Stomach (tissue), 8 donors: ENCODE measurements at regions not wholly inside any gene's neighbourhood (a gene's known extent, or its start where the extent isn't known, plus 50 kb on each side); places are given as distances from the start of the nearest gene placed in this dataset.

Source experiments
- DNase-seq, 2 donors: peaks; one replicate each; pipeline versions ENCODE4 v3.0.0 to v3.0.0-alpha.2; 2013 to 2019
- H3K27ac ChIP-seq, 5 donors: fragments of 200-600 bp in 4 of 5; sonication (generic) in 4 of 5; one replicate each; pipeline ENCODE4 v1.5.1; 2013 to 2019; ENCODE audit warnings: mild to moderate bottlenecking in 1 of 5, moderate library complexity in 1 of 5
- H3K27me3 ChIP-seq, 3 donors: fragments of 200-600 bp; sonication (generic); one replicate each; pipeline ENCODE4 v1.5.1; 2017 to 2019; ENCODE audit warnings: mixed run types in 1 of 3
- H3K36me3 ChIP-seq, 4 donors: fragments of 200-600 bp; sonication (generic); 1 replicate in 3 of 4; 2 replicates in 1 of 4; pipeline ENCODE4 v1.5.1; 2016 to 2019
- H3K4me1 ChIP-seq, 4 donors: fragments of 200-600 bp; sonication (generic); one replicate each; pipeline ENCODE4 v1.5.1; 2016 to 2019
- H3K4me3 ChIP-seq, 4 donors: fragments of 200-600 bp; sonication (generic) in 3 of 4; one replicate each; pipeline ENCODE4 v1.5.1; 2016 to 2019; ENCODE audit warnings: mild to moderate bottlenecking in 1 of 4
- H3K9me3 ChIP-seq, 4 donors: fragments of 200-600 bp; sonication (generic); one replicate each; pipeline ENCODE4 v1.5.1; 2016 to 2019
- CTCF ChIP-seq, 7 experiments: fragments of 450-650 bp in 4 of 7; fragments of 200-600 bp in 3 of 7; sonication (generic) in 3 of 7; IDR thresholded peaks; one replicate each; pipeline ENCODE4 v1.5.1; 2016 to 2019; ENCODE audit warnings: antibody characterized with exemption in 7 of 7, control low read depth in 2 of 7, mild to moderate bottlenecking in 1 of 7
- EP300 ChIP-seq: sonication (generic); formaldehyde crosslinking; IDR thresholded peaks from one replicate; pipeline ENCODE4 v1.6.1; 2017; ENCODE audit warnings: antibody characterized with exemption
- POLR2A ChIP-seq, 4 donors: fragments of 450-650 bp; IDR thresholded peaks; one replicate each; pipeline ENCODE4 v1.6.1; 2016; ENCODE audit warnings: antibody characterized with exemption in 4 of 4, control low read depth in 2 of 4, mild to moderate bottlenecking in 1 of 4, moderate library complexity in 1 of 4
- POLR2AphosphoS5 ChIP-seq, 3 donors: sonication (generic); formaldehyde crosslinking; IDR thresholded peaks; one replicate each; pipeline ENCODE4 v1.6.1; 2016; ENCODE audit warnings: antibody characterized with exemption in 3 of 3
- WGBS, 5 donors: extraction: QIAGEN DNeasy Blood & Tissue Kit in 3 of 5; methylation state at CpG; one replicate each; pipeline versions ENCODE4 v1.1.5 to v1.1.7; 2013 to 2018; 5-methylcytosine and 5-hydroxymethylcytosine counted together
- intact Hi-C: fragments of 100-400 bp; cut with DNase I; formaldehyde crosslinking; loops from one replicate; pipeline ENCODE4 v1.15.1; 2023; ENCODE audit warnings: low total_unique reads
- donor health status: healthy with polysubstance abuse.
- donor health status: Bipolar disorder and iron deficiency.
- donor health status: healthy.

GRCh38 chr5:135237748-135238103 lies 161.3 kb downstream of the MACROH2A1 start:
- intact Hi-C loops, result no loop called here
- DNase-seq, result no peak
- WGBS, 5 donors, result 69 to 80% (median 75%) methylated on average over 9 of the region's 9 CpGs
- H3K4me3 ChIP-seq, result no peak overlapping the region
- TF ChIP-seq POLR2A (IDR thresholded peaks at IDR 0.05) (no peak), POLR2AphosphoS5 (IDR thresholded peaks at IDR 0.05) (no peak), CTCF (IDR thresholded peaks at IDR 0.05) (no peak), EP300 (no peak)
- no peaks in the 10 kb centered on the region for H3K27me3 ChIP-seq
- no peaks in the 10 kb centered on the region for H3K36me3 ChIP-seq
- peaks cover 21 to 91% (median 47%) of the 10 kb centered on the region in 4 donors for H3K4me1 ChIP-seq
- H3K27ac ChIP-seq, result peak overlapping the region in 3 of 5 donors; percentile 16 to 66 (median 57)
- no peaks in the 10 kb centered on the region for H3K9me3 ChIP-seq

DNA sequence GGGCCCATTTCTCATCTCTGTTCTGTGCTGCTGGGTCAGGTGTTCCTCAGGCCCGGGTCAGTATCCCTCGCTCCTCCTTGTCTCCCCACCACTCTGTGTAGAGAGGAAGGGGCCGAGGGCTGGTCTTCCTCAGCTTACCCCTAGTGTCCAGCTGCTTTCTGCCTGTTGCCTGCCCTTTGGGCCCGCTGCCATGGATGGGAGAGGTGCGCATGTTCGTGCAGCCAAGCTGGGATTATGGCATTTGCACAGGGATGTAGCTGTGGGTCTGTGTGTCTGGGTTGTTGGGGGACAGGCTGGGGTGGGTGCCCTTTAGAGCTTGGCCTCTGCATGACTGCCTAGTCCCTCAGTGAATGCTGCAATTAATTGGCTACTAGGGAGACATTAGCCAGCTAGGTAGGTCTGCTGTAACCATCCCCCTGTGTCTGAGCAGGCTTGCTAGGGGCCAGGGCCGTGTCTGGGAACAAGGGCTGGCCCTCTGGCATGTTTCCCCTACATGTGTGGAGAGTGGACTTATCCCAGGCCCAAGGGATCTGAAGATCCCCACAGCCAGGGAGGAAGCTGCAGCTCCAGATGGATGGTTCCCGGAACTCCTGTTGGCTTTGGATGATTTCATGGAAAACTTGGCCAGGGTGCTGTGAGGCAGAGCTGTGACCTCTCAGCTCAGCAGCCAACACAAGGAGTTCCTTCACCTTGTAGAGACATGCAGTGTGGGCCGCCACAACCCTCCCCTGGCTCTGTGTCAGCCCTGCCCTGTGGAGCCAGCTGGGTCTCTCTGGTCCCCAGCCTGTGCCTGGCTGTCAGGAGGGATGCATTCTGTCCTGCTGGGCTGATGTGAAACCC lies 161.9 kb downstream of the MACROH2A1 start:
- Histone ChIP-seq H3K27ac (peak overlapping the region in 3 of 5 donors; percentile 16 to 66 (median 57)), H3K27me3 (no peaks in the 10 kb centered on the region), H3K4me3 (no peak overlapping the region), H3K4me1 (peaks cover 21 to 85% (median 42%) of the 10 kb centered on the region in 4 donors), H3K36me3 (no peaks in the 10 kb centered on the region), H3K9me3 (no peaks in the 10 kb centered on the region)
- peak; percentile 36 for TF ChIP-seq EP300
- TF ChIP-seq POLR2AphosphoS5 (IDR thresholded peaks at IDR 0.05), result peak in 2 of 3 donors; percentile 6 to 48
- no peak for TF ChIP-seq CTCF (IDR thresholded peaks at IDR 0.05)
- 66 to 76% (median 74%) methylated on average over 8 to 9 of the region's 9 CpGs for WGBS, 5 donors
- intact Hi-C loops, result no loop called here
- DNase-seq, result peak; percentile 22 to 53

DNA sequence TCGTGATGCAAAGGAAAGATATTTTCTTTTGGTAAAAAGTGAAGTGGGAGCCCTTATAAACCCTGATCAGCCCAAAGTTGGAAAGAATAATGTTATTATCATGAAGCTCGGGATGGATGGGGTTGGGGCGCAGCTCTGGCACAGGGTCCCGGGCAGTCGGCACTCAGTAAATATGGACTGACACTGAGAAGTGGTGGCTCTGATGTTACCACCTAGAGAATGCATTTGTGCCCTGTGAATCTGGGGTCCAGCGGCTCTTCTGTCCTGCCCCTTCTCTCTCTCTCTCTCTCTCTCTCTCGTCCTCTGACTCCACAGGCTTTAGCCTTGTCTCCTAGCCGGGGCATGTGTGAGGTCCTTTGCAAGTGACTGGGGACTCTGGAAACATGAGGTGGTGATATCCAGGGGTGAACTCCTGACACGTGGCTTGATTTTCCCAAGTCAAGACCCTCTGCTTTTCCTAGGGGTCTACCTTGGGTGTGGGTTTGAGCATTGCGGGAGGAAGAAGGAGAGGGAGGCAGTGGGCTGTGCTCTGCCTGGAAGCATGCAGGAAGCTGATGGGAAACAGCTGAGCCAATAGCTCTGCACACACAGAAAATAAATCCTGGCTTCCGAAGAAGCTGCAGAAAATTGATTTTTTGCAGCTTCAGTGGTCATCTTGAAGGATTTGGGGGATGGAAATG lies 162.7 kb downstream of the MACROH2A1 start:
- intact Hi-C loops, result no loop called here
- peak overlapping the region in 1 of 5 donors; percentile 66 for H3K27ac ChIP-seq
- H3K4me3 ChIP-seq, result no peak overlapping the region
- WGBS, 5 donors, result 68 to 84% (median 77%) methylated on average over 11 of the region's 11 CpGs
- no peaks in the 10 kb centered on the region for H3K9me3 ChIP-seq
- TF ChIP-seq POLR2A (IDR thresholded peaks at IDR 0.05), result no peak
- no peak for TF ChIP-seq EP300
- TF ChIP-seq POLR2AphosphoS5 (IDR thresholded peaks at IDR 0.05), result no peak
- TF ChIP-seq CTCF (IDR thresholded peaks at IDR 0.05), result no peak
- peak in 1 of 2 donors; percentile 15 for DNase-seq
- peaks cover 21 to 78% (median 34%) of the 10 kb centered on the region in 4 donors for H3K4me1 ChIP-seq
- H3K36me3 ChIP-seq, result no peaks in the 10 kb centered on the region
- no peaks in the 10 kb centered on the region for H3K27me3 ChIP-seq

DNA sequence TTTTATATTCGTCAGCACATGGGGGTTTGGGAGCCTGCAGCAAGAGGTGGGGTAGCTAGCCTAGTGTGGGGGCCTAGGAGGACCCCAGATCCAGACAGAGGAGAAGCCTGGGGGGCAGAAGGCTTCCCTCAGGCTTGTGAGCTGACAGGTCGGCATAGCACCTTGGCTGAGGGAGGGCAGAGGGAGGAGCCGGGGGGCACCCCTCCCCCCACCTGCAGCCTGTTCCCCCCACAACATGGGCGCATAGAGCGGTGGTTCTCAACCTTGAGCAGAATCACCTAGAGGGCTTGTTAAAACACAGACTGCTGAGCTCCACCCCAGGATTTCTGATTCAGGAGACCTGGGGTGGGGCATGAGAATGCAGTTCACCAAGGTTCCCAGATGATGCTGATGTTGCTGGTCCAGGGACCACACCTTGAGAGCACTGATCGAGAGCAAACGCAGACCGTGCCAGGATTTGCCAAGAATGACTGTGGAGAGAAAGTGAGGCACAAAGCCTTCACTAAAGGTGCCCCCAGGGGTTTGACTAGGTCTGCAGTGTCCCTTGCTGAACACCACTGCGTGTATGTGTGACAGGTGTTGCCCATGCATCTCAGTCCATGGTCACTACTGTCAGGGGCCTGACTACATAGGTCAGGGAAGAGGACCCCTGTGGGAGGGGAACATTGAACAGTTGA lies 163.3 kb downstream of the MACROH2A1 start:
- no peaks in the 10 kb centered on the region for H3K9me3 ChIP-seq
- 72 to 76% (median 75%) methylated on average over 7 to 9 of the region's 9 CpGs for WGBS, 5 donors
- peaks cover 22 to 76% (median 39%) of the 10 kb centered on the region in 4 donors for H3K4me1 ChIP-seq
- intact Hi-C loops, result no loop called here
- no peak for TF ChIP-seq CTCF (IDR thresholded peaks at IDR 0.05)
- TF ChIP-seq EP300, result no peak
- TF ChIP-seq POLR2A (IDR thresholded peaks at IDR 0.05), result no peak
- no peak for TF ChIP-seq POLR2AphosphoS5 (IDR thresholded peaks at IDR 0.05)
- H3K36me3 ChIP-seq, result no peaks in the 10 kb centered on the region
- H3K27me3 ChIP-seq, result no peaks in the 10 kb centered on the region
- no peak overlapping the region for H3K4me3 ChIP-seq
- no peak overlapping the region for H3K27ac ChIP-seq
- no peak for DNase-seq
